ENCODE measurements at regions not wholly inside any gene's neighbourhood (a gene's known extent, or its start where the extent isn't known, plus 50 kb on each side); places are given as distances from the start of the nearest gene placed in this dataset.
"Not testable (repeated sequence)": the region's sequence is repeated elsewhere in the genome, so short reads cannot be mapped to it uniquely, and the experiment has no call there.

- DNase-seq (ENCODE audit: low read depth), result no peak
Observed at GRCh38 chr2:8586457-8587051, 95.3 kb upstream of the ID2 start.

GRCh38 chr2:8587251-8587791 is 94.5 kb upstream of the ID2 start:
- DNase-seq (ENCODE audit: low read depth), result no peak

GRCh38 chr2:8587920-8588830 is 93.7 kb upstream of the ID2 start:
- DNase-seq (ENCODE audit: low read depth), result no peak

DNA sequence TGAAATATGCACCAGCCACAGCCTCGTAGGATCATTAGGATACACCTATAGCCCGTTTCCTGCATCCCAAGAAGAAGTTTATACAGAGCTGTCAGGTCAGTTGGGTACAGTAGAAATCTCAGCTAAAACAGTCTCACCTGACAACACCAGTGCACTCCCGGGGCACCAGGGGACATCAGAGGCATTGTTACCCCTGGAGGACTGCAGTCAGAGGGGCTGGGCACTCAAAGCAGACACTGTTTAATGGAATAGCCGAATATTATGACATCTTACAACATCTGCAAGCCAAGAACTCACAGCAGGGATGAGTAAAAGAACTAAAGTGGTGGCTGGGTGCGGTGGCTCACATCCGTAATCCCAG is 93.0 kb upstream of the ID2 start:
- DNase-seq (ENCODE audit: low read depth), result no peak

GRCh38 chr2:8589721-8590120 is 92.1 kb upstream of the ID2 start:
- DNase-seq (ENCODE audit: low read depth), result no peak

DNA sequence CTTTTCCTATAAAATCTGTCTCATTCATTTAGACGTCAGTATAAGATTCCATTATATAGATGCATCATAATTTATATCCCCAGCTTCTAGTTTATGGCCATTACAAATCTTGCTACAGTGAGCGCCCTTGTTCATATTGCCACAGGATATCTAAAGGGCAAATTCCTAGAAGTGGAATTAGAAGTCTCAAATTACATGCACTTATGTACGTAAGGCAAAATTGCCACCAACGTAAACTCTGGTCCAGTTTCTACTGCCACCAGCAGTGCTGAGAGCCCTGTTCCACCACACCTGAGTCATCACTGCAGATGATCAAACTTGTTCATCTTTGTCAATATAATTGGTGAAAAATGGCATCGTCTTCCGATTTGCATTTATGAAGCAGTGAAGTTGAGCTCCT is 90.9 kb upstream of the ID2 start:
- DNase-seq (ENCODE audit: low read depth), result no peak

- no peak for DNase-seq (ENCODE audit: low read depth)
Observed at GRCh38 chr2:8592736-8593135, 89.1 kb upstream of the ID2 start.

GRCh38 chr2:8593243-8593642 is 88.6 kb upstream of the ID2 start:
- DNase-seq (ENCODE audit: low read depth), result no peak

GRCh38 chr2:8594731-8595427 is 87.0 kb upstream of the ID2 start:
- DNase-seq (ENCODE audit: low read depth), result no peak

DNA sequence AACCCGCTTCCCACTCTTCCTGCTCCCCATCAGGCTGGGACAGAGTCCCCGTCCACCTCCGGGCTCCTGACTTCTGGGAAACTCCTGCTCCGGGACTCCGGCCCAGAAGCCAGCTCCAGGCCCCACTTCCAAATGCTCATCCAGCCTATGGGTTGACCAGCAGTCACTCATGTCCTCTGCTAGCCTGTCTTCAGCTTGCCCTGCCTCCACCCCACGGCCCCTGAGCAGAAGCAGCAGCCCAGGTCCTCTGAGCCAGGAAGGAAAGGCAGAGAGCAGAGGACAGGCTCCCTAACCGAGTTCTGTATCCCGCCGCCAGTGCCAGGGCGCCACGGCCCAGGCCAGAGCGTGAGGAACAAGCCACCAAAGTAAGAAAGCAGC is 86.4 kb upstream of the ID2 start:
- no peak for DNase-seq (ENCODE audit: low read depth)

GRCh38 chr2:8595811-8596600 is 85.8 kb upstream of the ID2 start:
- no peak for DNase-seq (ENCODE audit: low read depth)

GRCh38 chr2:8597094-8597493 is 84.8 kb upstream of the ID2 start:
- no peak for DNase-seq (ENCODE audit: low read depth)

- no peak for DNase-seq (ENCODE audit: low read depth)
Observed at GRCh38 chr2:8597559-8598225, 84.2 kb upstream of the ID2 start.

- DNase-seq (ENCODE audit: low read depth), result peak; percentile 94
Observed at GRCh38 chr2:8598295-8599165, 83.3 kb upstream of the ID2 start.

- DNase-seq (ENCODE audit: low read depth), result no peak
Observed at GRCh38 chr2:8599421-8600242, 82.2 kb upstream of the ID2 start.

DNA sequence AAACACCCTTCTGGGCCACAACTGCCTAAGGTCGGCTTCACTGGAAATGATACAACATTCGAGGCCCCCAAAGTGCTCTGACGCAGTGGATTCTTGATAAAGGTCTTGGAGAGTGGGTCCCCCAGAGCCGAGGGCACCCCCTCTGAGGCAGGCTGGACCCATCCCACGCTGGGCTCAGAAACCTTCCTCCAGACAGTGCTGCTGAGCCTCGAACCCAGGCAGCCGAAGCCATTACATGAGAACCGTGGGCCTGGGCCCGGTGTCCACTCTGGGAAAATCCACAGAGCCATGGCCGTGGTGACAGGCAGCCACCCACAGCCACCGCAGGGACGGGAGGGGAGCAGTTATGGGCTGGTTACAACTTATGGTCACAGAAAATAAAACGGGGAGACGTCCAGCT is 81.4 kb upstream of the ID2 start:
- no peak for DNase-seq (ENCODE audit: low read depth)

DNA sequence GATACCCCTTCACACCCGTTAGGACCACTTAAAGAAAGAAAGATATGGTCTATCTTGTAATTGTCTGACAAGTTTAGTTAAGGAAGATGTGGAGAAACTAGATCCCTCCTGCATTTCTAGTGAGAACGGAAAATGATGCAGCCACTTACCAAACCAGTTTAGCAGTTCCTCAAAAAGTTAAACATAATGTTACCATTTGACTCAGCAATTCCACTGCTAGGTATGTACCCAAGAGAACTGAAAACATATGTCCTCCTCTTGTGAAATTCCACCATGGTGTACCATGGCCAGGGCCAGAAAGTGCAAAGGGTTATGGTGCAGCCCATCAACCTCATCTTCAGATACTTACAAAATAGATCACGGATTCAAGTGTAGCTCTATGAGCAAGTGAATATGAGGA is 79.0 kb upstream of the ID2 start:
- no peak for DNase-seq (ENCODE audit: low read depth)

GRCh38 chr2:8603356-8603755 is 78.5 kb upstream of the ID2 start:
- not testable (repeated sequence) for DNase-seq (ENCODE audit: low read depth)

DNA sequence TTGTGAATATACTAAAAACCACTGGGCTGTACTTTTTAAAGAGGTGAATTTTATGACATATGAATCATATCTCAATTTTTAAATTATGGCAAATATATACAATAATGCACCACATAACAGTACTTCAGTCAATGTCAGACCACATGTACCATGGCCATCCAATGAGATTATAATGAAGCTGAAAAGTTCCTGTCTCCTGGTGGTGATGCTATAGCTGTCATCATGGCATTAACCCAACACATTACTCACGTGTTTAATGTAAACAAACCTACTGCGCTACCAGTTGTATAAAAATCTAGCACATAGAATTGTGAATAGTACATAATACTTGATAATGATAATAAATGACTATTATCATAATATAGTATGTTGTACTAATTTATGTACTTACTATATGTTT is 77.6 kb upstream of the ID2 start:
- peak; percentile 73 for DNase-seq (ENCODE audit: low read depth)

Measured in ELR (cell line).